NCI-H1436 treated with DMSO at 0.1 percent for 48 hours (cell line): ENCODE measurements at regions not wholly inside any gene's neighbourhood (a gene's known extent, or its start where the extent isn't known, plus 50 kb on each side); places are given as distances from the start of the nearest gene placed in this dataset.
"Not testable (repeated sequence)": the region's sequence is repeated elsewhere in the genome, so short reads cannot be mapped to it uniquely, and the experiment has no call there.

Experiments
- DNase-seq: peaks from one replicate; lab custom pipeline; 2025; lab: John Stamatoyannopoulos, UW

- not testable (repeated sequence) for DNase-seq
Observed at GRCh38 chr16:21534561-21534960, 64.8 kb upstream of the METTL9 start.

GRCh38 chr16:21535201-21535600 lies 64.2 kb upstream of the METTL9 start:
- not testable (repeated sequence) for DNase-seq

- DNase-seq, result not testable (repeated sequence)
Observed at GRCh38 chr16:21536740-21537139, 62.6 kb upstream of the METTL9 start.

GRCh38 chr16:21537598-21537997 lies 61.8 kb upstream of the METTL9 start:
- not testable (repeated sequence) for DNase-seq

GRCh38 chr16:21539107-21539618 lies 60.2 kb upstream of the METTL9 start:
- DNase-seq, result not testable (repeated sequence)

- DNase-seq, result not testable (repeated sequence)
Observed at GRCh38 chr16:21540770-21541433, 58.5 kb upstream of the METTL9 start.

- not testable (repeated sequence) for DNase-seq
Observed at GRCh38 chr16:21541611-21542051, 57.7 kb upstream of the METTL9 start.

- DNase-seq, result not testable (repeated sequence)
Observed at GRCh38 chr16:21542075-21542474, 57.3 kb upstream of the METTL9 start.

- not testable (repeated sequence) for DNase-seq
Observed at GRCh38 chr16:21542491-21543124, 56.8 kb upstream of the METTL9 start.

- DNase-seq, result not testable (repeated sequence)
Observed at GRCh38 chr16:21543151-21543836, 56.1 kb upstream of the METTL9 start.

- DNase-seq, result not testable (repeated sequence)
Observed at GRCh38 chr16:21545664-21546326, 53.6 kb upstream of the METTL9 start.

- DNase-seq, result not testable (repeated sequence)
Observed at GRCh38 chr16:21549396-21549795, 50.0 kb upstream of the METTL9 start.
